Karpas-422 (cell line): ENCODE measurements at regions not wholly inside any gene's neighbourhood (a gene's known extent, or its start where the extent isn't known, plus 50 kb on each side); places are given as distances from the start of the nearest gene placed in this dataset.

ENCODE experiments used
- DNase-seq: peaks from one replicate; pipeline ENCODE4 v3.0.0-alpha.2; 2015
- H2AFZ ChIP-seq: fragments of 200-600 bp; sonication (generic); 2 replicates; pipeline ENCODE4 v1.6.1; 2014; ENCODE audit warnings: antibody characterized with exemption, low read length, mixed read lengths
- H3K27ac ChIP-seq: fragments of 200-600 bp; sonication (generic); 2 replicates; pipeline ENCODE4 v1.5.1; 2014; ENCODE audit warnings: mild to moderate bottlenecking, low read length, moderate library complexity
- H3K27me3 ChIP-seq: fragments of 200-600 bp; sonication (generic); 2 replicates; pipeline ENCODE4 v1.6.1; 2014; ENCODE audit warnings: low read length, mixed read lengths
- H3K36me3 ChIP-seq: fragments of 200-600 bp; sonication (generic); 2 replicates; pipeline ENCODE4 v1.6.1; 2014; ENCODE audit warnings: low read length, mixed read lengths; ENCODE audit not compliant: insufficient read depth
- H3K4me1 ChIP-seq: fragments of 200-600 bp; sonication (generic); 2 replicates; pipeline ENCODE4 v1.6.1; 2014; ENCODE audit warnings: mild to moderate bottlenecking, low read length, mixed read lengths
- H3K4me2 ChIP-seq: fragments of 200-600 bp; sonication (generic); 2 replicates; pipeline ENCODE4 v1.6.1; 2014; ENCODE audit warnings: low read length, low read depth, mild to moderate bottlenecking; ENCODE audit not compliant: poor library complexity, severe bottlenecking
- H3K4me3 ChIP-seq: fragments of 200-600 bp; sonication (generic); 2 replicates; pipeline ENCODE4 v1.5.1; 2014; ENCODE audit warnings: mild to moderate bottlenecking, antibody characterized with exemption, low read length, mixed read lengths
- H3K79me2 ChIP-seq: fragments of 200-600 bp; sonication (generic); 2 replicates; pipeline ENCODE4 v1.6.1; 2014; ENCODE audit warnings: mild to moderate bottlenecking, low read length, mixed read lengths
- H3K9ac ChIP-seq: fragments of 200-600 bp; sonication (generic); 2 replicates; pipeline ENCODE4 v1.6.0; 2014; ENCODE audit warnings: low read length
- H3K9me2 ChIP-seq: fragments of 200-600 bp; sonication (generic), shearing (Covaris generic); replicated peaks from 2 replicates; pipeline ENCODE4 v1.6.0; 2014; ENCODE audit warnings: mild to moderate bottlenecking, low read length, moderate library complexity; ENCODE audit not compliant: insufficient read depth
- H3K9me3 ChIP-seq: fragments of 300-700, 200-600 bp; sonication (generic); 2 replicates; pipeline ENCODE4 v1.6.1; 2014; ENCODE audit warnings: low read length, mixed read lengths
- H4K20me1 ChIP-seq: fragments of 200-600 bp; sonication (generic); 2 replicates; pipeline ENCODE4 v1.6.1; 2014; ENCODE audit warnings: mild to moderate bottlenecking, antibody characterized with exemption, low read length, low read depth; ENCODE audit not compliant: insufficient read depth

DNA sequence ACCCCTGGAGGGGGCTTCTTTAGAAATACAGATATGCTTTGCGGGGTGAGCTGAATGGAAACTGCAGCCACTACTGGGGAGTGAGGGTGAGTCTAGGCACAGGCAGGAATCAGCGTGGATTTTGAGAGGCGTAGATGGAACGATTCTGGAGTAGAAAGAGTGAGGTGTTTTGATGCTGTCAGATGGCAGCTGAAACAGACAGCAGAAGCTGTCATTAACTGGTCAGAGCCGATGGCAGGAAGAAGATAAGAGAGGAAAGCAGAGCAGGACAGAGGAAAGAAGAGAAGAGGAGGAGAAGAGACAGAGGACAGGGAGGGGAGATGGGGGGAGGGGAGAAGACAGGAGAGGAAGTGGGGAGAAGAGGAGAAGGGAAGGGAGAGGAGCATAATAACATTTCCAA, 138.5 kb downstream of the LRIG2 start:
- Histone ChIP-seq H3K36me3 (no peaks in the 10 kb centered on the region), H4K20me1 (no peaks in the 10 kb centered on the region), H3K4me3 (no peak overlapping the region), H3K4me2 (no peak overlapping the region), H3K27ac (no peak overlapping the region), H2AFZ (no peak overlapping the region), H3K9me2 (no peaks in the 10 kb centered on the region), H3K4me1 (peaks cover 9% of the 10 kb centered on the region), H3K9ac (no peak overlapping the region), H3K27me3 (no peaks in the 10 kb centered on the region), H3K79me2 (no peaks in the 10 kb centered on the region), H3K9me3 (no peaks in the 10 kb centered on the region)
- no peak for DNase-seq

DNA sequence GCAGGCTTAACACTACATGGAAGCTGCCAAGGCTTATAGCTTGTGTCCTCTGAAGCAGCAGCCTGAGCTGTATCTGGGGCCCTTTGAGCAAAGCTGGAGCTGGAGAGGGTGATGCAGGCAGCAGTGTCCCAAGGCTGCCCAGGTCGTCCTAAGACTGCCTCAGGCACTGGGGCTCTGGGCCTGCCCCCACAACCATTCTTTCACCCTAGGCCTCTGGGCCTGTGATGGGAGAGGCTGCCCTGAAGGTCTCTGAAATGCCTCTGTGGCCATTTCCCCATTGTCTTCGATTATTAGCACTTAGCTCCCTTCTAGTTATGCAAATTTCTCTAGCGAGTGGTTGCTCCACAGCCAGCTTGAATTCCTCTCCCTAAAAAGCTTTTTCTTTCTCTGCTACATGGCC, 142.0 kb downstream of the LRIG2 start:
- Histone ChIP-seq H3K4me1 (peaks cover 13% of the 10 kb centered on the region), H3K27ac (no peak overlapping the region), H3K9me3 (no peaks in the 10 kb centered on the region), H3K27me3 (no peaks in the 10 kb centered on the region), H4K20me1 (no peaks in the 10 kb centered on the region; the same call in 1 of the 2 replicates), H3K9ac (no peak overlapping the region), H3K4me3 (no peak overlapping the region), H3K9me2 (no peaks in the 10 kb centered on the region), H3K36me3 (no peaks in the 10 kb centered on the region), H3K79me2 (no peaks in the 10 kb centered on the region), H3K4me2 (no peak overlapping the region), H2AFZ (no peak overlapping the region)
- DNase-seq = no peak

DNA sequence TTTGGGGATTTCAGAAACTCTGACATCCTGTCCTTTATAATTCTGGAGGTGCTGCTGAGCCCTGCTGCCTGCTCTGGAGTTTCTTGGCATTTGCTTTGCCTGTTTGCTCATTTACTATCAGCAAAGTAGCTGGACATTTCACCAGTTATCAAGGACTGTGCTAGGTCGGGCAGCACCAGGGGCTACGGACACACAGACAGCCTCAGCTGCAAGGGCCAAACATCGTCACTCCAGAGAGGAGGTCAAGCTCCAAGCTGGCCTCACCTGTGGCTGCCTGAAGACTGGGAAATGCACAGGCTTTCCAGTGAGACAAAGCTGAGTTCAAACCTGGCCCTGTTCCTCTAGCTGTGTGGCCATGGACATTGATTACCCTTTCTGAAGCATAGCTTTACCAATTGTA, 143.7 kb downstream of the LRIG2 start:
- H3K4me2 ChIP-seq = no peak overlapping the region
- no peak for DNase-seq
- H3K9me2 ChIP-seq = no peaks in the 10 kb centered on the region
- H2AFZ ChIP-seq = no peak overlapping the region
- H4K20me1 ChIP-seq = no peaks in the 10 kb centered on the region; the same call in 1 of the 2 replicates
- H3K4me1 ChIP-seq = peaks cover 19% of the 10 kb centered on the region
- H3K27me3 ChIP-seq = no peaks in the 10 kb centered on the region
- H3K9ac ChIP-seq = no peak overlapping the region
- no peaks in the 10 kb centered on the region for H3K9me3 ChIP-seq
- H3K27ac ChIP-seq = no peak overlapping the region
- no peaks in the 10 kb centered on the region for H3K36me3 ChIP-seq
- no peak overlapping the region for H3K4me3 ChIP-seq
- H3K79me2 ChIP-seq = no peaks in the 10 kb centered on the region

DNA sequence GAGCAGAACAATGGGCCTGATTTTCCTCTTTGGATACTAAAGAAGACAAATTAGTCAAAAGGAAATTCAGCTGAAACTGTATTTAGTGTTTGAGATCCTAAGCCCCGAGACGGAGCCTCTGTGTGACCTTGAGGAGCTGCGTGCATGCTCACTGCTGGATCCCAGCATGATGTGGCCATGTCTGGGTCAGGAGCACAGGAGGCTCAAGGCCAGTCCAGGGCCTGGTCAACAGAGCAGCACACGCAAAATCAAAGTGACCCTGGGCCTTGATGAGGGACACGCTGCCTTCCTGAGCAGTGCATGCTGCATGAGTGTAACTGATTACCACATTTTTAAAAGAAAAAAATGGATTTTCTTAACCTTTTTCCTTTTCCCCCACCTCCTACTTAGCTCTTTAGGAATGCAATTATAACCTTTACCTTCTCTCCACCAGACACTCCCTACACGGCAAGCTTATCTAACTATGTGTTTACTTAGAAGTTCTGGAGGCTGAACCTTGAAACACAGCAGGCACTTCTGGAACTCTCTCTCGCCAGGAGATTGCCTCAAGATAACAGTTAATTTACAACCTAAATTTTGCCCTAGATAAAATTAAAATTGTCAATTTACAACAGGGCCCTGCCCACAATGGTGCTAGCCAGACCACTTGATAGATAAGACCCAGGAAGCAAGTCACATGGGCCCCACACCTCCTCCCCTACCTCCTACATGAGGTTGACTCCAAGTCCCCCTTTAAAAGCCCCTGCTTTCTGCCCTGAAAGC, 144.6 kb downstream of the LRIG2 start:
- no peak for DNase-seq
- no peaks in the 10 kb centered on the region; the same call in 1 of the 2 replicates for H4K20me1 ChIP-seq
- no peak overlapping the region for H3K27ac ChIP-seq
- no peaks in the 10 kb centered on the region for H3K27me3 ChIP-seq
- no peak overlapping the region for H3K4me3 ChIP-seq
- H3K4me2 ChIP-seq = no peak overlapping the region
- H2AFZ ChIP-seq = no peak overlapping the region
- peaks cover 25% of the 10 kb centered on the region for H3K4me1 ChIP-seq
- no peak overlapping the region for H3K9ac ChIP-seq
- no peaks in the 10 kb centered on the region for H3K36me3 ChIP-seq
- no peaks in the 10 kb centered on the region for H3K9me3 ChIP-seq
- H3K9me2 ChIP-seq = no peaks in the 10 kb centered on the region
- no peaks in the 10 kb centered on the region for H3K79me2 ChIP-seq

DNA sequence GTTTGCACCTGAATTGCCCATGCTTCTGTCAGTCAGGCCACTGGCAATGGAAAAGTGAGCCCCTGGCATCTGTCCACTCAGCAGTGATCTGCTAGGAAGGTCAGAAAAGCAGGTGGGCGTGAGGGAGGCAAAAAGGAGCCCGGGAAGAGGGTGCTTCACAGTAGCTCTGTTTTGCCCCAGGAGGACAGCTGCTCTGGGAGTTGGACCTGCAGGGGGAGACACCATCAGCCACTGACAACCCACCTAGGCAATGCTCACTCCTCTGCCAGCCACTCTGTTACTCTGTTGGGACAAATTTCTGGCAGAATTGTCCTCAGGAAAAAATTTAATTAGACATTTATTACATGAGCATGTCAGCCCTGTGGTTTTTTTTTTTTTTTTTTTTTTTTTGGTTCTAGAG, 146.4 kb downstream of the LRIG2 start:
- Histone ChIP-seq H3K4me3 (no peak overlapping the region), H4K20me1 (no peaks in the 10 kb centered on the region; the same call in 1 of the 2 replicates), H3K4me2 (no peak overlapping the region), H3K9ac (no peak overlapping the region), H3K36me3 (no peaks in the 10 kb centered on the region), H3K27ac (no peak overlapping the region), H2AFZ (no peak overlapping the region), H3K4me1 (peaks cover 25% of the 10 kb centered on the region), H3K9me2 (no peaks in the 10 kb centered on the region), H3K79me2 (no peaks in the 10 kb centered on the region), H3K9me3 (no peaks in the 10 kb centered on the region), H3K27me3 (no peaks in the 10 kb centered on the region)
- DNase-seq = peak; percentile 56

DNA sequence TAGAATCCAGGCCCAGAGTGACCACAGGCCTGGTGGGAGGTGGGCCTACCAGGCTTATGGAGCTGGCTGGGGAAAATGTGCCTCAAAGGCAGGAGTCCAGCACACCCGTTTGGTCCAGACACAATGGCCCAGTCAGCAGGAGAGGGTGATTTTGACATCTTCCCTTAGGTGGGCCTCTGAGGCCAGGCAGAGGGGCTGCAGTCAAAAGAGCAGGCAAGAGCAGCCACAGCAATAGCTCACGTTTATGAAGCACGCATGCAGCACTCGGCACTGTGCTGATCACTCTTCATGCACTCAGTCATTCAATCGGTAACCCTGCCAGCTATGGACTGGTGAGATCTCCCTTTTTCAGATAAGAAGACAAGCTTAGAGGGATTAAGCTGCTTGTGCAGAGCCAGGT, 146.8 kb downstream of the LRIG2 start:
- Histone ChIP-seq H3K9ac (no peak overlapping the region), H3K4me1 (peaks cover 25% of the 10 kb centered on the region), H3K9me3 (no peaks in the 10 kb centered on the region), H3K79me2 (no peaks in the 10 kb centered on the region), H4K20me1 (no peaks in the 10 kb centered on the region; the same call in 1 of the 2 replicates), H2AFZ (no peak overlapping the region), H3K27ac (no peak overlapping the region), H3K36me3 (no peaks in the 10 kb centered on the region), H3K9me2 (no peaks in the 10 kb centered on the region), H3K27me3 (no peaks in the 10 kb centered on the region), H3K4me2 (no peak overlapping the region), H3K4me3 (no peak overlapping the region)
- DNase-seq = no peak

DNA sequence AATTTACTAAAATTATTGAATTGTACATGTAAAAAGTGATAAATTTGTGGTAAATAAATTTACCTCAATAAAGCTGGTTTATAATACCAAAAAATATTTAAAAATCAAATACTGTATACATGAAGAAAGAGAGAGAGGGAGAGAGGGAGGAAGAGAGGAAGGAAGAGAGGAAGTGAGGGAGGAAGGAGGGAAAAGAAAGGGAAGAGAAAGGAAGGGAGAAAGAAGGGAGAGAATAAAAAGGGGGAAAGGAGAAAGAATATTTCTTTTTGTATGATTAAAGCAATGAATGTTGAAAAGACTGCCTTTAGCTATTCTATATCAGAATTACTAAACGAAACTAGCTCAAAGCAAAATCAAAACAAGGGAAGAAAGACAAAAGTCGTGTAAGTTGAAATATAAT, 150.0 kb downstream of the LRIG2 start:
- H3K27ac ChIP-seq = no peak overlapping the region
- H3K9me3 ChIP-seq = no peaks in the 10 kb centered on the region
- no peaks in the 10 kb centered on the region for H3K36me3 ChIP-seq
- no peak overlapping the region for H3K4me2 ChIP-seq
- no peak overlapping the region for H3K9ac ChIP-seq
- DNase-seq = no peak
- no peaks in the 10 kb centered on the region for H3K9me2 ChIP-seq
- no peaks in the 10 kb centered on the region; the same call in 1 of the 2 replicates for H4K20me1 ChIP-seq
- no peaks in the 10 kb centered on the region for H3K79me2 ChIP-seq
- H3K4me1 ChIP-seq = peaks cover 25% of the 10 kb centered on the region
- H2AFZ ChIP-seq = no peak overlapping the region
- no peak overlapping the region for H3K4me3 ChIP-seq
- H3K27me3 ChIP-seq = peaks cover 4% of the 10 kb centered on the region; the same call in 1 of the 2 replicates

DNA sequence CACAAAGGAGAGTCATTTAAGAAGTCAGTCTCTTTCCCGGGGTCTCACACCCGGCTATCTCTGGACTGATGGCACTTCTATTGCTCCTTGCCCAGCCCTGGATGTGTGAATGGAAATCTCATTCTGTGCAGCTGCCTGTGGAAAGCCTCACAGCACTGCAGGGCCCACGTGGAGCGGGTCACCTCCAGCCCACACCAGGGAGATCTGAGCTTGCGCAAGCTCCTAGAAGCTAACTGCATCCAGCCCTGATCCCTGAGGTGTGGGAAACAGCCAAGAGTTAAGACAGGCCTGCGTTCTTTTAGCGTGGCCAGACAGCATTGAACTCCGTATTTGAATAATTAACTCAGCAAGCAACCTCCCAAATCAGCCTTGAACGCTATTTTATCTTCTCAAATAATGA, 150.5 kb downstream of the LRIG2 start:
- Histone ChIP-seq H3K4me3 (no peak overlapping the region), H3K4me2 (no peak overlapping the region), H3K79me2 (no peaks in the 10 kb centered on the region), H3K9ac (no peak overlapping the region), H3K9me3 (no peaks in the 10 kb centered on the region), H3K4me1 (peaks cover 25% of the 10 kb centered on the region), H3K36me3 (no peaks in the 10 kb centered on the region), H3K27ac (no peak overlapping the region), H4K20me1 (no peaks in the 10 kb centered on the region; the same call in 1 of the 2 replicates), H2AFZ (no peak overlapping the region), H3K27me3 (peaks cover 4% of the 10 kb centered on the region; the same call in 1 of the 2 replicates), H3K9me2 (no peaks in the 10 kb centered on the region)
- DNase-seq = no peak
